ENCODE measurements at regions not wholly inside any gene's neighbourhood (a gene's known extent, or its start where the extent isn't known, plus 50 kb on each side); places are given as distances from the start of the nearest gene placed in this dataset.

DNA sequence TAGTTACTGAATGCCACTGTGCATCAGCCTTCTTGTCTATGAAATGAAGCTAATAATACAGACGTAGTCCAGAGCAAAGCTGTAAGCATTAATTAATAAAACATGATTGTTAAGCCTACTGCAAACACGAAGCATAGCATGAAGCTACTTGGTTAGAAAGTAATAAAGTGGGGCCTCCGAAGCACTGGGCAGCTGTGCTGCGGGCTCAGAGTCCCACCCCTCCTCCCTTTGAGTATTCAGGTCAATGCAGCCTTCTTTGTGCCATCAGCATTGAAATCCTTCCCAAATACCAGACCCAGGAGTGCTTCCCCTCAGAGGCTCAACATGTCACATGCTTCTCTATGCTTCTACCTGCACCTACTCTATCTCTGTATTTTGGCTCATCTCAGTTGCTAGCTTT lies 1112.6 kb downstream of the IGSF11 start:
- Histone ChIP-seq H3K27ac (ENCODE audit: low read length, poor library complexity, severe bottlenecking) (no peak overlapping the region), H3K9ac (ENCODE audit: low read length) (no peak overlapping the region), H2AK5ac (ENCODE audit: low read length, severe bottlenecking) (no peak overlapping the region), H3K4me1 (ENCODE audit: control insufficient read depth, insufficient read depth, low read depth, low read length) (no peaks in the 10 kb centered on the region), H2BK15ac (ENCODE audit: low read depth, poor library complexity, severe bottlenecking) (no peak overlapping the region), H3K9me3 (ENCODE audit: control insufficient read depth, low read length) (no peaks in the 10 kb centered on the region), H4K91ac (ENCODE audit: low read length) (no peak overlapping the region), H2BK12ac (ENCODE audit: low read length in 2 of 2) (no peak overlapping the region), H3K18ac (ENCODE audit: low read depth in 1 of 2, low read length in 2 of 2) (no peak overlapping the region), H2BK120ac (ENCODE audit: low read depth, low read length) (no peak overlapping the region), H3K79me1 (replicated peaks; ENCODE audit: low read length, poor library complexity, severe bottlenecking) (no peaks in the 10 kb centered on the region), H3K4me2 (ENCODE audit: low read length, poor library complexity, severe bottlenecking) (no peak overlapping the region), H4K8ac (ENCODE audit: low read length) (no peak overlapping the region), H2AFZ (ENCODE audit: low read depth, low read length) (no peak overlapping the region), H3K36me3 (ENCODE audit: control insufficient read depth in 1 of 2, insufficient read depth in 2 of 2, low read depth in 1 of 2, low read length in 2 of 2) (no peaks in the 10 kb centered on the region), H3K4me3 (ENCODE audit: insufficient read depth in 1 of 2, low read depth in 1 of 2, low read length in 2 of 2) (no peak overlapping the region), H3K14ac (ENCODE audit: low read length in 2 of 2) (no peak overlapping the region), H3K23ac (ENCODE audit: low read length in 2 of 2) (no peak overlapping the region), H2BK5ac (ENCODE audit: low read depth, low read length, poor library complexity, severe bottlenecking) (no peak overlapping the region), H3K4ac (ENCODE audit: low read depth in 1 of 2, low read length in 2 of 2) (no peak overlapping the region), H3K27me3 (ENCODE audit: control insufficient read depth in 1 of 2, insufficient read depth in 1 of 2, low read length in 2 of 2) (no peaks in the 10 kb centered on the region)
- DNase-seq: no peak
- 84% methylated on average over 4 of the region's 4 CpGs for WGBS

DNA sequence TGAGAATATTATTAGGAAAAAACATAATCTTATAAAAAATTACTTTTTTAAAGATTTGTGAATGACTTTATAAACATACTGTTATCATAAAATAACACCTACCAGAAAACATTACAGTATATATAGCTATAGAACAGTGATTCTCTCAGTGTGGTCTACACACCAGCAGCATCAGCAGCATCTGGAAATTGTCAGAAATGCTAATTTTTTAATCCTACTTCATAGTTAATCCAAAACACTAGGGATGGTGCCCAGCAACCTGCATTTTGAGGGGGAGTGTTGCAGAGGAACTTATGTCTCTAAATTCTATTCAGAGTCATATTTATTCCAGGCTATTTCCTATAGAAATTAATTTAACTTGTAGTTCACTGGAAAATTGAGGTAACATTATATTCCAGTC lies 1107.8 kb downstream of the IGSF11 start:
- Histone ChIP-seq H4K91ac (ENCODE audit: low read length) (no peak overlapping the region), H3K4me2 (ENCODE audit: low read length, poor library complexity, severe bottlenecking) (no peak overlapping the region), H3K9ac (ENCODE audit: low read length) (no peak overlapping the region), H3K4ac (ENCODE audit: low read depth in 1 of 2, low read length in 2 of 2) (no peak overlapping the region), H3K4me1 (ENCODE audit: control insufficient read depth, insufficient read depth, low read depth, low read length) (no peaks in the 10 kb centered on the region), H3K23ac (ENCODE audit: low read length in 2 of 2) (no peak overlapping the region), H2BK15ac (ENCODE audit: low read depth, poor library complexity, severe bottlenecking) (no peak overlapping the region), H3K79me1 (replicated peaks; ENCODE audit: low read length, poor library complexity, severe bottlenecking) (no peaks in the 10 kb centered on the region), H4K8ac (ENCODE audit: low read length) (no peak overlapping the region), H3K14ac (ENCODE audit: low read length in 2 of 2) (no peak overlapping the region), H2BK120ac (ENCODE audit: low read depth, low read length) (no peak overlapping the region), H3K9me3 (ENCODE audit: control insufficient read depth, low read length) (no peaks in the 10 kb centered on the region), H3K18ac (ENCODE audit: low read depth in 1 of 2, low read length in 2 of 2) (no peak overlapping the region), H2BK12ac (ENCODE audit: low read length in 2 of 2) (no peak overlapping the region), H2AK5ac (ENCODE audit: low read length, severe bottlenecking) (no peak overlapping the region), H3K27ac (ENCODE audit: low read length, poor library complexity, severe bottlenecking) (no peak overlapping the region), H3K36me3 (ENCODE audit: control insufficient read depth in 1 of 2, insufficient read depth in 2 of 2, low read depth in 1 of 2, low read length in 2 of 2) (no peaks in the 10 kb centered on the region), H3K4me3 (ENCODE audit: insufficient read depth in 1 of 2, low read depth in 1 of 2, low read length in 2 of 2) (no peak overlapping the region), H2AFZ (ENCODE audit: low read depth, low read length) (no peak overlapping the region), H3K27me3 (ENCODE audit: control insufficient read depth in 1 of 2, insufficient read depth in 1 of 2, low read length in 2 of 2) (no peaks in the 10 kb centered on the region), H2BK5ac (ENCODE audit: low read depth, low read length, poor library complexity, severe bottlenecking) (no peak overlapping the region)
- no peak for DNase-seq

GRCh38 chr3:117927825-117928224 lies 1106.8 kb downstream of the IGSF11 start:
- H3K9me3 ChIP-seq (ENCODE audit: control insufficient read depth, low read length): no peaks in the 10 kb centered on the region
- H3K27ac ChIP-seq (ENCODE audit: low read length, poor library complexity, severe bottlenecking): peak overlapping the region; percentile 70
- H2BK15ac ChIP-seq (ENCODE audit: low read depth, poor library complexity, severe bottlenecking): no peak overlapping the region
- no peak for DNase-seq
- H3K4me1 ChIP-seq (ENCODE audit: control insufficient read depth, insufficient read depth, low read depth, low read length): no peaks in the 10 kb centered on the region
- H2BK12ac ChIP-seq (ENCODE audit: low read length in 2 of 2): no peak overlapping the region
- no peak overlapping the region for H3K18ac ChIP-seq (ENCODE audit: low read depth in 1 of 2, low read length in 2 of 2)
- no peaks in the 10 kb centered on the region for H3K79me1 ChIP-seq (replicated peaks; ENCODE audit: low read length, poor library complexity, severe bottlenecking)
- no peak overlapping the region for H3K23ac ChIP-seq (ENCODE audit: low read length in 2 of 2)
- H2BK120ac ChIP-seq (ENCODE audit: low read depth, low read length): no peak overlapping the region
- WGBS: no CpG with 5 or more reads among the region's 1 CpG
- H3K4me2 ChIP-seq (ENCODE audit: low read length, poor library complexity, severe bottlenecking): peak overlapping the region; percentile 29
- H3K4ac ChIP-seq (ENCODE audit: low read depth in 1 of 2, low read length in 2 of 2): no peak overlapping the region
- no peak overlapping the region for H2BK5ac ChIP-seq (ENCODE audit: low read depth, low read length, poor library complexity, severe bottlenecking)
- H3K27me3 ChIP-seq (ENCODE audit: control insufficient read depth in 1 of 2, insufficient read depth in 1 of 2, low read length in 2 of 2): no peaks in the 10 kb centered on the region
- H4K91ac ChIP-seq (ENCODE audit: low read length): no peak overlapping the region
- no peak overlapping the region for H2AK5ac ChIP-seq (ENCODE audit: low read length, severe bottlenecking)
- no peak overlapping the region for H4K8ac ChIP-seq (ENCODE audit: low read length)
- H3K14ac ChIP-seq (ENCODE audit: low read length in 2 of 2): no peak overlapping the region
- no peak overlapping the region for H3K9ac ChIP-seq (ENCODE audit: low read length)
- no peak overlapping the region for H2AFZ ChIP-seq (ENCODE audit: low read depth, low read length)
- H3K36me3 ChIP-seq (ENCODE audit: control insufficient read depth in 1 of 2, insufficient read depth in 2 of 2, low read depth in 1 of 2, low read length in 2 of 2): no peaks in the 10 kb centered on the region
- no peak overlapping the region for H3K4me3 ChIP-seq (ENCODE audit: insufficient read depth in 1 of 2, low read depth in 1 of 2, low read length in 2 of 2)

DNA sequence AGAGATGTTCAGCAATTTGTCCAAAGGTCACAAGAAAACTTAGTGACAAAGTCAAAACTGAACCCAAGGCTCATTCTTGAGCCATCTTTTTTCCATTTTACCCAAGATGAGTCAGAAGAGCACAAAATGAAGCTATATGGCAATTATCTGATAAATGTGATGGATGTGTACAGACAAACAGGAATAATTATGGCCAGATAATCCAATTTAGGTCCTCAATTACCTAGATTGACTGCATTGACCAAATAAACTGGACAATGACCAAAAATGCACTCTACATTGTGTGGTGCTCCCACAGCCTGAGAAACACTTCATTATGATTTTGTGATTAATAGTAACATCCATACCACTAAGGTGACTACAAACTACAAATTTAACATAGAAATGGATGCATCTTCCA lies 1105.8 kb downstream of the IGSF11 start:
- no peak for DNase-seq

More for the DNA sequence above, 1105.8 kb downstream of the IGSF11 start:
- H3K4ac ChIP-seq (ENCODE audit: low read depth in 1 of 2, low read length in 2 of 2): no peak overlapping the region
- no peak overlapping the region for H3K23ac ChIP-seq (ENCODE audit: low read length in 2 of 2)
- no peak overlapping the region for H2AK5ac ChIP-seq (ENCODE audit: low read length, severe bottlenecking)
- no peak overlapping the region for H3K27ac ChIP-seq (ENCODE audit: low read length, poor library complexity, severe bottlenecking)
- H2BK12ac ChIP-seq (ENCODE audit: low read length in 2 of 2): no peak overlapping the region
- no peak overlapping the region for H3K4me3 ChIP-seq (ENCODE audit: insufficient read depth in 1 of 2, low read depth in 1 of 2, low read length in 2 of 2)
- no peaks in the 10 kb centered on the region for H3K27me3 ChIP-seq (ENCODE audit: control insufficient read depth in 1 of 2, insufficient read depth in 1 of 2, low read length in 2 of 2)
- H2BK5ac ChIP-seq (ENCODE audit: low read depth, low read length, poor library complexity, severe bottlenecking): no peak overlapping the region
- no peaks in the 10 kb centered on the region for H3K4me1 ChIP-seq (ENCODE audit: control insufficient read depth, insufficient read depth, low read depth, low read length)
- no peaks in the 10 kb centered on the region for H3K36me3 ChIP-seq (ENCODE audit: control insufficient read depth in 1 of 2, insufficient read depth in 2 of 2, low read depth in 1 of 2, low read length in 2 of 2)
- no peaks in the 10 kb centered on the region for H3K79me1 ChIP-seq (replicated peaks; ENCODE audit: low read length, poor library complexity, severe bottlenecking)
- no peak overlapping the region for H2BK120ac ChIP-seq (ENCODE audit: low read depth, low read length)
- H4K91ac ChIP-seq (ENCODE audit: low read length): no peak overlapping the region
- H3K4me2 ChIP-seq (ENCODE audit: low read length, poor library complexity, severe bottlenecking): no peak overlapping the region
- no peak overlapping the region for H2BK15ac ChIP-seq (ENCODE audit: low read depth, poor library complexity, severe bottlenecking)
- H4K8ac ChIP-seq (ENCODE audit: low read length): no peak overlapping the region
- no peak overlapping the region for H3K18ac ChIP-seq (ENCODE audit: low read depth in 1 of 2, low read length in 2 of 2)
- H2AFZ ChIP-seq (ENCODE audit: low read depth, low read length): no peak overlapping the region
- H3K9me3 ChIP-seq (ENCODE audit: control insufficient read depth, low read length): no peaks in the 10 kb centered on the region
- H3K14ac ChIP-seq (ENCODE audit: low read length in 2 of 2): no peak overlapping the region
- no peak overlapping the region for H3K9ac ChIP-seq (ENCODE audit: low read length)

Measured in mesenchymal stem cell (in vitro differentiated cells and primary cell).